ENCODE measurements at regions not wholly inside any gene's neighbourhood (a gene's known extent, or its start where the extent isn't known, plus 50 kb on each side); places are given as distances from the start of the nearest gene placed in this dataset.

GRCh38 chr17:77371888-77372443 is 231.2 kb downstream of the SEC14L1 start:
- no peaks in the 10 kb centered on the region for H3K9me3 ChIP-seq (ENCODE audit: low read depth, low read length)
- H3K27me3 ChIP-seq (ENCODE audit: insufficient read depth, low read length) = no peaks in the 10 kb centered on the region
- H3K27ac ChIP-seq (ENCODE audit: low read depth, low read length) = peak overlapping the region; percentile 92
- DNase-seq (ENCODE audit: insufficient read length, low spot score, missing footprints) = peak; percentile 86
- H3K4me2 ChIP-seq (ENCODE audit: insufficient read depth, low read length) = peak overlapping the region; percentile 84
- TF ChIP-seq, protein P1, sequence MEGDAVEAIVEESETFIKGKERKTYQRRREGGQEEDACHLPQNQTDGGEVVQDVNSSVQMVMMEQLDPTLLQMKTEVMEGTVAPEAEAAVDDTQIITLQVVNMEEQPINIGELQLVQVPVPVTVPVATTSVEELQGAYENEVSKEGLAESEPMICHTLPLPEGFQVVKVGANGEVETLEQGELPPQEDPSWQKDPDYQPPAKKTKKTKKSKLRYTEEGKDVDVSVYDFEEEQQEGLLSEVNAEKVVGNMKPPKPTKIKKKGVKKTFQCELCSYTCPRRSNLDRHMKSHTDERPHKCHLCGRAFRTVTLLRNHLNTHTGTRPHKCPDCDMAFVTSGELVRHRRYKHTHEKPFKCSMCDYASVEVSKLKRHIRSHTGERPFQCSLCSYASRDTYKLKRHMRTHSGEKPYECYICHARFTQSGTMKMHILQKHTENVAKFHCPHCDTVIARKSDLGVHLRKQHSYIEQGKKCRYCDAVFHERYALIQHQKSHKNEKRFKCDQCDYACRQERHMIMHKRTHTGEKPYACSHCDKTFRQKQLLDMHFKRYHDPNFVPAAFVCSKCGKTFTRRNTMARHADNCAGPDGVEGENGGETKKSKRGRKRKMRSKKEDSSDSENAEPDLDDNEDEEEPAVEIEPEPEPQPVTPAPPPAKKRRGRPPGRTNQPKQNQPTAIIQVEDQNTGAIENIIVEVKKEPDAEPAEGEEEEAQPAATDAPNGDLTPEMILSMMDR (IDR thresholded peaks at IDR 0.05; ENCODE audit: extremely low read depth, low read depth, low read length) = no peak
- H4K20me1 ChIP-seq (ENCODE audit: insufficient read depth, low read length) = peaks cover 59% of the 10 kb centered on the region
- peaks cover 65% of the 10 kb centered on the region for H3K4me1 ChIP-seq (ENCODE audit: insufficient read depth, low read length)
- H3K79me2 ChIP-seq (ENCODE audit: insufficient read depth, low read length) = peaks cover 94% of the 10 kb centered on the region
- peak overlapping the region; percentile 85 for H3K4me3 ChIP-seq (ENCODE audit: insufficient read depth, low read length)
- no peak overlapping the region for H2AFZ ChIP-seq (ENCODE audit: low read length)
- H3K36me3 ChIP-seq (ENCODE audit: insufficient read depth, low read length) = no peaks in the 10 kb centered on the region

DNA sequence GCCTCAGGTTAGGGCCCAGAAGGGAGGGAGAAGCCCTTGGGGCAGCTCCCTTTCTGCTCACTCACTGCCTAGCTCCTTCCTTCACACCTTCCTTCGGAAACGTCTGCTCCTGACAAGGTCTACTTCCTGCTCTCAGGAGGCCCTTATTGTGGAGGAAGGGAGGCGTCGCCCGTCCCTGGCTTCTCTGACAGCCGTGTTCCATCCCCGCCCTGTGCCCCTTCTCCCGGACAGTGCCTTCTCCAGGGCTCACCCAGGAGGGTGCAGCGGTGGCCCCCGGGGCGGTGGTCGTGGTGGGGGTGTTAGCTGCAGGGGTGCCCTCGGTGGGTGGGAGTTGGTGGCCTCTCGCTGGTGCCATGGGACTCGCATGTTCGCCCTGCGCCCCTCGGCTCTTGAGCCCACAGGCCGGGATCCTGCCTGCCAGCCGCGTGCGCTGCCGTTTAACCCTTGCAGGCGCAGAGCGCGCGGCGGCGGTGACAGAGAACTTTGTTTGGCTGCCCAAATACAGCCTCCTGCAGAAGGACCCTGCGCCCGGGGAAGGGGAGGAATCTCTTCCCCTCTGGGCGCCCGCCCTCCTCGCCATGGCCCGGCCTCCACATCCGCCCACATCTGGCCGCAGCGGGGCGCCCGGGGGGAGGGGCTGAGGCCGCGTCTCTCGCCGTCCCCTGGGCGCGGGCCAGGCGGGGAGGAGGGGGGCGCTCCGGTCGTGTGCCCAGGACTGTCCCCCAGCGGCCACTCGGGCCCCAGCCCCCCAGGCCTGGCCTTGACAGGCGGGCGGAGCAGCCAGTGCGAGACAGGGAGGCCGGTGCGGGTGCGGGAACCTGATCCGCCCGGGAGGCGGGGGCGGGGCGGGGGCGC is 231.9 kb downstream of the SEC14L1 start:
- Histone ChIP-seq H2AFZ (ENCODE audit: low read length) (no peak overlapping the region), H3K4me2 (ENCODE audit: insufficient read depth, low read length) (peak overlapping the region; percentile 84)

DNA sequence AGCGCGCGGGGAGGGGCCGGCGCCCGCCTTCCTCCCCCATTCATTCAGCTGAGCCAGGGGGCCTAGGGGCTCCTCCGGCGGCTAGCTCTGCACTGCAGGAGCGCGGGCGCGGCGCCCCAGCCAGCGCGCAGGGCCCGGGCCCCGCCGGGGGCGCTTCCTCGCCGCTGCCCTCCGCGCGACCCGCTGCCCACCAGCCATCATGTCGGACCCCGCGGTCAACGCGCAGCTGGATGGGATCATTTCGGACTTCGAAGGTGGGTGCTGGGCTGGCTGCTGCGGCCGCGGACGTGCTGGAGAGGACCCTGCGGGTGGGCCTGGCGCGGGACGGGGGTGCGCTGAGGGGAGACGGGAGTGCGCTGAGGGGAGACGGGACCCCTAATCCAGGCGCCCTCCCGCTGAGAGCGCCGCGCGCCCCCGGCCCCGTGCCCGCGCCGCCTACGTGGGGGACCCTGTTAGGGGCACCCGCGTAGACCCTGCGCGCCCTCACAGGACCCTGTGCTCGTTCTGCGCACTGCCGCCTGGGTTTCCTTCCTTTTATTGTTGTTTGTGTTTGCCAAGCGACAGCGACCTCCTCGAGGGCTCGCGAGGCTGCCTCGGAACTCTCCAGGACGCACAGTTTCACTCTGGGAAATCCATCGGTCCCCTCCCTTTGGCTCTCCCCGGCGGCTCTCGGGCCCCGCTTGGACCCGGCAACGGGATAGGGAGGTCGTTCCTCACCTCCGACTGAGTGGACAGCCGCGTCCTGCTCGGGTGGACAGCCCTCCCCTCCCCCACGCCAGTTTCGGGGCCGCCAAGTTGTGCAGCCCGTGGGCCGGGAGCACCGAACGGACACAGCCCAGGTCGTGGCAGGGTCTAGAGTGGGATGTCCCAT is 232.8 kb downstream of the SEC14L1 start:
- Histone ChIP-seq H3K4me2 (ENCODE audit: insufficient read depth, low read length) (peak overlapping the region; percentile 89), H3K27me3 (ENCODE audit: insufficient read depth, low read length) (no peaks in the 10 kb centered on the region), H3K9me3 (ENCODE audit: low read depth, low read length) (no peaks in the 10 kb centered on the region), H3K4me1 (ENCODE audit: insufficient read depth, low read length) (peaks cover 69% of the 10 kb centered on the region), H3K4me3 (ENCODE audit: insufficient read depth, low read length) (peak overlapping the region; percentile 85), H3K27ac (ENCODE audit: low read depth, low read length) (peak overlapping the region; percentile 92), H4K20me1 (ENCODE audit: insufficient read depth, low read length) (peaks cover 69% of the 10 kb centered on the region), H3K79me2 (ENCODE audit: insufficient read depth, low read length) (peaks cover 97% of the 10 kb centered on the region), H3K36me3 (ENCODE audit: insufficient read depth, low read length) (no peaks in the 10 kb centered on the region), H2AFZ (ENCODE audit: low read length) (no peak overlapping the region)
- TF ChIP-seq, protein P1 (IDR thresholded peaks at IDR 0.05; ENCODE audit: extremely low read depth, low read depth, low read length) = no peak
- peak; percentile 91 for DNase-seq (ENCODE audit: insufficient read length, low spot score, missing footprints)

More for the DNA sequence above, 231.9 kb downstream of the SEC14L1 start:
- Histone ChIP-seq H4K20me1 (ENCODE audit: insufficient read depth, low read length) (peaks cover 61% of the 10 kb centered on the region), H3K27me3 (ENCODE audit: insufficient read depth, low read length) (no peaks in the 10 kb centered on the region), H3K27ac (ENCODE audit: low read depth, low read length) (peak overlapping the region; percentile 92), H3K79me2 (ENCODE audit: insufficient read depth, low read length) (peaks cover 95% of the 10 kb centered on the region), H3K4me1 (ENCODE audit: insufficient read depth, low read length) (peaks cover 66% of the 10 kb centered on the region), H3K4me3 (ENCODE audit: insufficient read depth, low read length) (peak overlapping the region; percentile 85), H3K9me3 (ENCODE audit: low read depth, low read length) (no peaks in the 10 kb centered on the region), H3K36me3 (ENCODE audit: insufficient read depth, low read length) (no peaks in the 10 kb centered on the region)
- DNase-seq (ENCODE audit: insufficient read length, low spot score, missing footprints) = peak; percentile 97
- TF ChIP-seq, protein P1 (IDR thresholded peaks at IDR 0.05; ENCODE audit: extremely low read depth, low read depth, low read length) = no peak
